HUES6 (cell line): ENCODE measurements at regions not wholly inside any gene's neighbourhood (a gene's known extent, or its start where the extent isn't known, plus 50 kb on each side); places are given as distances from the start of the nearest gene placed in this dataset.

ENCODE experiments used
- H3K27ac ChIP-seq: 2 replicates; pipeline ENCODE4 v1.7.0; 2013; ENCODE audit warnings: low read depth, mild to moderate bottlenecking, low read length, inconsistent platforms
- H3K27me3 ChIP-seq: 2 replicates; pipeline ENCODE4 v1.6.1; 2013; ENCODE audit warnings: low read length; ENCODE audit not compliant: control insufficient read depth, insufficient read depth
- H3K36me3 ChIP-seq: 2 replicates; pipeline ENCODE4 v1.6.1; 2013; ENCODE audit warnings: low read length; ENCODE audit not compliant: control insufficient read depth, insufficient read depth
- H3K4me1 ChIP-seq: 2 replicates; pipeline ENCODE4 v1.6.1; 2013; ENCODE audit warnings: low read length; ENCODE audit not compliant: control insufficient read depth, insufficient read depth
- H3K4me3 ChIP-seq: 2 replicates; pipeline ENCODE4 v1.5.1; 2013; ENCODE audit warnings: low read depth, low read length
- H3K9ac ChIP-seq: one replicate; pipeline ENCODE4 v1.6.1; 2013; ENCODE audit warnings: mild to moderate bottlenecking, low read length
- H3K9me3 ChIP-seq: 2 replicates; pipeline ENCODE4 v1.6.1; 2013; ENCODE audit warnings: low read depth, low read length; ENCODE audit not compliant: control insufficient read depth, insufficient read depth

DNA sequence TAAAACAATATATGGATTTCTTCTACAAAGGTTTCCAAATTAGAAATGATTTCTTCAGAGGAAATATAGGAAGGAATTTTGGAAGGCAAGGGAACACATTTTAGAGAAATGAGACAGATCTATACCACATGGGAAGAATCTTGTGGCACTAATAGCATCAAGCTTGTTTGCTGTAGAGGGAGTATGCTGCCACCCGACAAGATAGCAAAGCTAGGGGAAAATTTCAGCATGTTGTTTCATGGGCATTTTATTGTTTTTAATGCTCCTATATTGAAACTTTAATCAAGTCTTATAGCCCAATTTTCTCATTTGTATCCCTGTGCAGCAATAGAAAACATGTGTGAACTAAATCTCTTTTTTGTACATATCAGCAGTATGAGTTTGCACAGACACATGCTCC lies 551.7 kb upstream of the INTU start:
- Histone ChIP-seq H3K27me3 (no peaks in the 10 kb centered on the region), H3K27ac (no peak overlapping the region), H3K9me3 (0 out of 2 replicates have a peak, but pooled peaks cover 3% of the 10 kb centered on the region), H3K4me1 (no peaks in the 10 kb centered on the region), H3K9ac (no peak overlapping the region), H3K4me3 (no peak overlapping the region), H3K36me3 (no peaks in the 10 kb centered on the region)

DNA sequence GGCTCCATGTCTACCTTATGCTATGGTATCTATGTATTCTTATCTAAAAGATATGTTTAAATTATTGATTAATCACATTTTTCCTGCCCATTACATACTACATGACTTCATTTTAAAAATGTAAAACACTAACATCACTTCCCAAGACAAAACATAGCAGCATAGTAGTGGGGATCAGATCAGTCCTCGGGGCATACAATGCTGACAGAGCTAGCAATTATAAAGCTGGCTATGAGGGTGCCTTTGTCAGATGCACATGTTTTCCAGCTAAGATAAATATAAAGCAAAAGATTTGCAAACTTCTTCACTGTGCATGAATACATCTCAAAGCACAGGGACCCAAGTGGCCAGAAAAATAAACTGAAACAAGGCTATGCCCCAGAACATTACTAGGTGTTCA lies 549.8 kb upstream of the INTU start:
- H3K9ac ChIP-seq, result no peak overlapping the region
- peaks cover 14% of the 10 kb centered on the region for H3K9me3 ChIP-seq
- H3K27me3 ChIP-seq, result no peaks in the 10 kb centered on the region
- H3K4me1 ChIP-seq, result no peaks in the 10 kb centered on the region
- H3K36me3 ChIP-seq, result no peaks in the 10 kb centered on the region
- H3K4me3 ChIP-seq, result no peak overlapping the region
- H3K27ac ChIP-seq, result no peak overlapping the region

DNA sequence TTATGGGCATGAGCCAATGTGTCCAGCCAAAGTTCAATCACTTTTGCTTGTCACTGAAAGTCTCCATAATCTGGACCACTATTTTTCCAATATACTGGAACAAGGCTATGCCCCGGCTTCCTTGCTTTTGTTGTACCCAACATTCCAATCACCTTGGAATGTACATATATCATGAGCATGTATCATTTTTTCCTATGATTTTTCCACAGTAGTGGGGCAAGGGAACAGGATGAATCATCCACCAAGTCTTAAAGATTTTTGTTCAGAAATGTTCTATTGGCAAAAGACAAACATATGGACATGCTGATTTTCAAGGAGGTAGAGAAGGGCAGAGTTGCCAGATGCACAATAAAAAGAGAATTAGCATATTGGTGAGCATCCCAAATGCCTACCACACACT lies 548.1 kb upstream of the INTU start:
- Histone ChIP-seq H3K4me1 (no peaks in the 10 kb centered on the region), H3K36me3 (no peaks in the 10 kb centered on the region), H3K27me3 (no peaks in the 10 kb centered on the region), H3K27ac (no peak overlapping the region), H3K9me3 (peaks cover 18% of the 10 kb centered on the region), H3K9ac (no peak overlapping the region), H3K4me3 (no peak overlapping the region)

DNA sequence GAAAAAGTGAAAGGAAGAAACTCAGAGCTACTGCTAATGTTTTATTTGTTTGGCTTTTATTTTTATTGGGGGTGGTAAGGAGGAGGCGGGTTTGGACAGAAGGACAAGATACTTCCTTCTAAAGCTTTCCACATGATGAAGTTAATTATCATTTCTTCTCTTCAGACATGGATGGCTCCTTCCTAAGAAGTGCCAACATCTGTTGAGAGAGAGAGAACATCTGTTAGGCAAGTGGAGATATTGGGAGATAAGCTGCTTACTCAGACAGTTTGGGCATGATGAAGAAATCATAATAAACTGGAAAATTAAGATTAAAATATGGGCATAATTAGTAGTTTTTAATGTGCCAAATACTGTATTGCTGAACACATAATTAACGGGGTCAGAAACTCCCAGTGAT lies 535.7 kb upstream of the INTU start:
- H3K9ac ChIP-seq, result no peak overlapping the region
- no peaks in the 10 kb centered on the region for H3K36me3 ChIP-seq
- no peaks in the 10 kb centered on the region for H3K27me3 ChIP-seq
- H3K9me3 ChIP-seq, result 0 out of 2 replicates have a peak, but pooled peaks cover 7% of the 10 kb centered on the region
- no peak overlapping the region for H3K4me3 ChIP-seq
- no peak overlapping the region for H3K27ac ChIP-seq
- H3K4me1 ChIP-seq, result no peaks in the 10 kb centered on the region

DNA sequence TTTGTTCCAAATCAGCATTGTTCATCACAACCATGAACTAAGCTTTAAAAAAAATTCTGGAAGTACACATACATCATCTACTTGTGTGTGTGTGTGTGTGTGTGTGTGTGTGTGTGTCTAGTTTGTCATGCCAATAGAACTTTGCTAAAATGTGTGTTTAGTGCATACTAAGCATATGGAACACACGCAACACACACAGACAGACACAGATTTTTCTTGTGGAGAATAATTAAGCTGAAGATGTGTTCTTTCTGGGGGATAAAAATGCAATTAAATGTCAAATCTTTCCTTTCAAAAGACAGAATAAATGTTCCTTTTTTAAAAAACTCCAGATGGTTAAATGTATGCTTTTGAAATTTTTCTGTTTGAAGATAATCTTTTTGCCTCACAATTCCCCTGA lies 530.4 kb upstream of the INTU start:
- Histone ChIP-seq H3K27ac (no peak overlapping the region), H3K9me3 (0 out of 2 replicates have a peak, but pooled peaks cover 6% of the 10 kb centered on the region), H3K27me3 (no peaks in the 10 kb centered on the region), H3K4me3 (no peak overlapping the region), H3K36me3 (no peaks in the 10 kb centered on the region), H3K9ac (no peak overlapping the region), H3K4me1 (no peaks in the 10 kb centered on the region)

DNA sequence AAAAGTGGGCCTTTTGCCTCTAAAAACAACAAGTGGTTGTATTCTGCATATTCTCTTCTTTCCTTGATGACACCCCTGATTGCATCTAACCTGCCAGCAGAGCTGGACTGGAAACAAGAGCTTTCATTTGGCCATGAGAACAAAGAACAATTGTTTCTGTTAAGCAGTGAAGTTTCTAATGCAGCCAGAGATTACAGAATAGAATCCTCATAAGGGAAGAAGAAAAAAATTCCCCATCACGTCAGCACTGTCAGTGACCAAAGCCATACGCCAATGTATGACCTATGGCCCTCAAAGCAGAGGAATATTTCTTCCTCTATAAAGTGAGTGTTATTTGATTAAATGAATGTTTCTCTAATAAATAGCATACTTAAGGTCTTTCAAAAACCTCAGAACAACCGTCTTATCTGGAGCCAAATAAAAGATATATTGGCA lies 529.1 kb upstream of the INTU start:
- Histone ChIP-seq H3K27me3 (no peaks in the 10 kb centered on the region), H3K9ac (no peak overlapping the region), H3K9me3 (peaks cover 12% of the 10 kb centered on the region; the same call in 1 of the 2 replicates), H3K4me1 (no peaks in the 10 kb centered on the region), H3K27ac (no peak overlapping the region), H3K36me3 (no peaks in the 10 kb centered on the region), H3K4me3 (no peak overlapping the region)

DNA sequence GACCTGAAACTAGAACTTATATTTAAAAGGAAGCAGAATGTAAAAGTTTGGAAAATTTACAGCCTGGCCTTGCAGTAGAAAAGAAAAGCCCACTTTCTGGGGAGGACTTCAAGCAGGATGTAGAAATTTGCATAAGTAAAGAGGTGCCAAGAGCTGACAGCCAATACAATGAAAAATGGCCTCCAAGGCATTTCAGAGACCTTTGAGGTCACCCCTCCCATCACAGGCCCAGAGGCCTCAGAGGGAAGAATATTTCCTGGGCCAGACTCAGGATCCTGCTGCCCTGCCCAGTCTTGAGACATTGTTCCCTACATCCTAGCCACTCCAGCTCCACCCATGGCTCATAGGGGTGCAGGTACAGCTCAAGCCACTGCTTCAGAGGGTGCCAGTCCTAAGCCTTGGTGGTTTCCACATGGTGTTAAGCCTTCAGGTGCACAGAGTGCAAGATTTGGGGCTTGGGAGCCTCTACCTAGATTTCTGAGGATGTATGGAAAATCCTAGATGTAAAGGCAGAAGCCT lies 518.9 kb upstream of the INTU start:
- no peaks in the 10 kb centered on the region for H3K36me3 ChIP-seq
- no peak overlapping the region for H3K9ac ChIP-seq
- H3K4me3 ChIP-seq, result no peak overlapping the region
- no peak overlapping the region for H3K27ac ChIP-seq
- H3K4me1 ChIP-seq, result no peaks in the 10 kb centered on the region
- H3K27me3 ChIP-seq, result no peaks in the 10 kb centered on the region
- H3K9me3 ChIP-seq, result peaks cover 17% of the 10 kb centered on the region

DNA sequence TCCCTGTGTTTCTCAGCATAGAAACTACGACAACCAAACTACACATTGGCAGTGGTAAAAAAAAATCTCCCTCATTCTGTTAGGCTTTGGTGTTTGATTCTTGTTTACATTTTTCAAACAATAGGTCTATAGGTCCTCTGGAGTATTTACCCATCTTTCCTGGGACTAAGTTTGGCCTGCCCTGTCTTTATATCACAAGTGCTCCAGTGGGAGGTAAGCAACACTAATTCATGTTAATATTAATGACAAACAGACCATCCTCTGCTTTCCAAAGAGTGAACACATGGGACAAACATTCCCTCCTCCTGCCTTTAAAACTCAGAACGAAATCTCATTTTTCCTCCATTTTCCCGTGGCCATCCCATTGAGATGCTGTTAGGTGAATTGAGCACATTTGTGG lies 514.1 kb upstream of the INTU start:
- no peaks in the 10 kb centered on the region for H3K27me3 ChIP-seq
- H3K9ac ChIP-seq, result no peak overlapping the region
- H3K27ac ChIP-seq, result no peak overlapping the region
- H3K4me1 ChIP-seq, result no peaks in the 10 kb centered on the region; the same call in 1 of the 2 replicates
- H3K9me3 ChIP-seq, result 0 out of 2 replicates have a peak, but pooled peaks cover 2% of the 10 kb centered on the region
- H3K4me3 ChIP-seq, result no peak overlapping the region
- H3K36me3 ChIP-seq, result no peaks in the 10 kb centered on the region

DNA sequence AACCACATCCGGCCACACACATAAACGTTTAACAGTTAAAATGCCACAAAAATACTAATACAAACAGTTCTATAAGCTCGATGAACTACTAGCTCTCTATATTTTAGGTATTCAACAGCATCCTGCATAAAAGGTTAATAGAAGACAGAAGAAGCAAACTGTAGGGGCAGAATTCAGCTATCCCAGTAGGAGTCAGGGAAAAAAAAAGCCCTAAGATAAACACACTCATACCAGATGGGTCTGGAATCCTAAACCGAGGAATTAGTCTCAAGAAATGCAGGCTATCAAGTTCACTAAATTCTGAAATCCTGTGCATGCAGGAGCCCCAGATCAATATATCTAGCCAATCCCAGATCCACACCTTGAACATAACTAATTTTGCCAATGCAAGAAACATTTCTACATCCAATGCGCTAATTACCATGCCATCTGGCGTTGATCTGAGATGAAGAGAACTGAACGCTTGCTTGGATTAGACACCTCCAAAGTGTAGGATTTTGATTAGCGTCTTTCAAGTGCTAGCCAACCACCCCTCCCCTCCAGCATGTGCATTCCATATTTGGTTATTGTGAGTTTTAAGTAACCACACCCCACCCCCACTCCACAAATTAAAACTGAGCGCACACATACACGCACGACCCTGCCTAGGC lies 512.2 kb upstream of the INTU start:
- no peak overlapping the region for H3K4me3 ChIP-seq
- H3K27ac ChIP-seq, result no peak overlapping the region
- H3K4me1 ChIP-seq, result no peaks in the 10 kb centered on the region; the same call in 1 of the 2 replicates
- H3K36me3 ChIP-seq, result no peaks in the 10 kb centered on the region
- 0 out of 2 replicates have a peak, but pooled peaks cover 2% of the 10 kb centered on the region for H3K9me3 ChIP-seq
- H3K9ac ChIP-seq, result no peak overlapping the region
- no peaks in the 10 kb centered on the region for H3K27me3 ChIP-seq

DNA sequence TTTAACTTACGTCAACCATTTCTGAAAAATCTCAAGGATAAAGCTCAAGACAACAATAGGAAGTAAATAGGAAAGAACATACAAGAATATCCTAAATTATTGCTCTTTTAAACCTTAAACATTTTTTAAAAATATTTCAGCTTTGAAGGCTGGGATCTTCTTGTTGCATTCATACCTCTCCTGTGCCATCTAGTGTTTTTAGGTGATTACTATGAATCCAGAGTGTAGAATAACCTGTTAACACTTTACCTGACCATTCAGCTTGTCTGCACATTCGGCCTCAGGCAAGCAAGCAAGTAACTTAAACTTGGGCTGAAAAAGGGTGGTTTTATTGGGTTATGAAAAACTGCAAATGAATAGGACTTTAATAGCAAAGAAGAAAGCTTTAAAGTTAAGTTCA lies 507.8 kb upstream of the INTU start:
- Histone ChIP-seq H3K27me3 (no peaks in the 10 kb centered on the region), H3K27ac (no peak overlapping the region), H3K9me3 (no peaks in the 10 kb centered on the region), H3K9ac (no peak overlapping the region), H3K4me1 (no peaks in the 10 kb centered on the region; the same call in 1 of the 2 replicates), H3K36me3 (no peaks in the 10 kb centered on the region), H3K4me3 (no peak overlapping the region)

DNA sequence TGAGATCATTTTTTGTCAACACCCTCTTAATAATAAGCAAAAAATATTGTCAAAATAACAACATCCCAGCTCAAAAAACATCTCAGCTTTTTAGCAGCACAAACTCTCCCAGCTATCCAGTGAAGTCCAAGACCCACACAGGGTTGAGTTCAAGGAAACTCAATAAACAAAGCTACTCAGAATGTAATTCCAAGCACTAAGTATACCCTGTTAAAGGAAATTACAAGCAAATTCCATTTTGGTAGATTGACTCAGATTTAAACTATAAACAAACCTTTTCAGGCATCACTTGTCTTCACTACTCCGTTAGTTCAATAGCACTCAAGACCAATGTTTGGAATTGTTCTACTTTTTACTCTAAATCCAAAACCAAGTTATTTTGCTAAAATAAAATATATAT lies 506.0 kb upstream of the INTU start:
- Histone ChIP-seq H3K36me3 (no peaks in the 10 kb centered on the region), H3K27me3 (no peaks in the 10 kb centered on the region), H3K4me3 (no peak overlapping the region), H3K4me1 (no peaks in the 10 kb centered on the region), H3K9ac (no peak overlapping the region), H3K9me3 (no peaks in the 10 kb centered on the region), H3K27ac (no peak overlapping the region)
